Activated B cell treated with CpG ODN at 0.5 μM for 24 hours (primary cell): ENCODE measurements at regions not wholly inside any gene's neighbourhood (a gene's known extent, or its start where the extent isn't known, plus 50 kb on each side); places are given as distances from the start of the nearest gene placed in this dataset.
"Not testable (repeated sequence)": the region's sequence is repeated elsewhere in the genome, so short reads cannot be mapped to it uniquely, and the experiment has no call there.

Experiments used
- ATAC-seq: fragments of 200-7000 bp; cut with Tn5 transposase; one replicate; pipeline ENCODE4 v1.10.0; 2021; ENCODE audit warnings: low read depth, mild to moderate bottlenecking, moderate library complexity
- CTCF ChIA-PET: fragments of 350-600 bp; sonication (Branson Sonifier 250); formaldehyde crosslinking; loops from one replicate; lab custom pipeline; 2021; ENCODE audit warnings: antibody characterized with exemption; lab: Charles Lee
- POLR2A ChIA-PET: fragments of 350-600 bp; sonication (Branson Sonifier 250); formaldehyde crosslinking; loops from one replicate; lab custom pipeline; 2021; ENCODE audit warnings: antibody characterized with exemption; lab: Charles Lee
- DNase-seq: peaks from one replicate; pipeline ENCODE4 v3.0.0; 2022
- H3K27ac Mint-ChIP-seq: one replicate; pipeline ENCODE4 v1.8.0; 2020; ENCODE audit warnings: mixed read lengths
- H3K27me3 Mint-ChIP-seq: one replicate; pipeline ENCODE4 v1.8.0; 2021; ENCODE audit warnings: mixed read lengths
- H3K36me3 Mint-ChIP-seq: one replicate; pipeline ENCODE4 v1.8.0; 2021; ENCODE audit warnings: low read depth, mixed read lengths
- H3K4me1 Mint-ChIP-seq: one replicate; pipeline ENCODE4 v1.8.0; 2021; ENCODE audit warnings: mixed read lengths
- H3K4me3 Mint-ChIP-seq: one replicate; pipeline ENCODE4 v1.8.0; 2020; ENCODE audit warnings: mild to moderate bottlenecking, mixed read lengths
- H3K9me3 Mint-ChIP-seq: one replicate; pipeline ENCODE4 v1.8.0; 2020; ENCODE audit warnings: mixed read lengths
- CTCF ChIP-seq: fragments of 200-600 bp; IDR thresholded peaks from one replicate; pipeline ENCODE4 v1.8.0; 2022; ENCODE audit warnings: antibody characterized with exemption, mild to moderate bottlenecking
- intact Hi-C: fragments of 100-400 bp; cut with micrococcal nuclease; formaldehyde crosslinking; loops from one replicate; pipeline ENCODE4 v1.15.1; 2024

GRCh38 chr14:35211067-35211466 is 81.1 kb upstream of the PSMA6 start:
- intact Hi-C loops = no loop called here
- ATAC-seq (no peak), DNase-seq (no peak)
- H3K27me3 Mint-ChIP-seq = no peaks in the 10 kb centered on the region
- no peak for TF ChIP-seq CTCF
- H3K9me3 Mint-ChIP-seq = no peaks in the 10 kb centered on the region
- no peak overlapping the region for H3K27ac Mint-ChIP-seq
- CTCF ChIA-PET = no interaction called here
- H3K4me3 Mint-ChIP-seq = no peak overlapping the region
- peaks cover 8% of the 10 kb centered on the region for H3K36me3 Mint-ChIP-seq
- H3K4me1 Mint-ChIP-seq = no peaks in the 10 kb centered on the region
- POLR2A ChIA-PET = no interaction called here

GRCh38 chr14:35212471-35213142 is 79.6 kb upstream of the PSMA6 start:
- H3K36me3 Mint-ChIP-seq = peaks cover 4% of the 10 kb centered on the region
- ATAC-seq (no peak), DNase-seq (no peak)
- no peaks in the 10 kb centered on the region for H3K9me3 Mint-ChIP-seq
- no peak overlapping the region for H3K27ac Mint-ChIP-seq
- no peak for TF ChIP-seq CTCF
- H3K27me3 Mint-ChIP-seq = no peaks in the 10 kb centered on the region
- intact Hi-C loops = no loop called here
- ChIA-PET POLR2A (no interaction called here), CTCF (interaction anchor here (2.3 kb wide), 1 partner anchor 201 kb away, joined by 7 read pairs; no protein-coding TSS in a partner anchor)
- H3K4me1 Mint-ChIP-seq = no peaks in the 10 kb centered on the region
- H3K4me3 Mint-ChIP-seq = no peak overlapping the region

- no peak overlapping the region for H3K4me3 Mint-ChIP-seq
- intact Hi-C loops = no loop called here
- ChIA-PET CTCF (interaction anchor here (2.3 kb wide), 1 partner anchor 200 kb away, joined by 7 read pairs; no protein-coding TSS in a partner anchor), POLR2A (no interaction called here)
- H3K4me1 Mint-ChIP-seq = no peaks in the 10 kb centered on the region
- H3K36me3 Mint-ChIP-seq = peaks cover 4% of the 10 kb centered on the region
- DNase-seq (no peak), ATAC-seq (no peak)
- no peak overlapping the region for H3K27ac Mint-ChIP-seq
- no peak for TF ChIP-seq CTCF
- H3K9me3 Mint-ChIP-seq = no peaks in the 10 kb centered on the region
- no peaks in the 10 kb centered on the region for H3K27me3 Mint-ChIP-seq
These were observed 78.9 kb upstream of the PSMA6 start for GRCh38 chr14:35213143-35213788.

- Mint-ChIP-seq H3K27me3 (no peaks in the 10 kb centered on the region), H3K9me3 (no peaks in the 10 kb centered on the region), H3K27ac (no peak overlapping the region), H3K36me3 (peaks cover 5% of the 10 kb centered on the region), H3K4me3 (no peak overlapping the region), H3K4me1 (no peaks in the 10 kb centered on the region)
- CTCF ChIA-PET = interaction anchor here (2.3 kb wide), 1 partner anchor 199 kb away, joined by 7 read pairs; no protein-coding TSS in a partner anchor
- POLR2A ChIA-PET = no interaction called here
- ATAC-seq = no peak
- no peak for TF ChIP-seq CTCF
- intact Hi-C loops = no loop called here
- DNase-seq = no peak
These were observed 78.3 kb upstream of the PSMA6 start for GRCh38 chr14:35213869-35214387.

GRCh38 chr14:35214402-35214801 is 77.8 kb upstream of the PSMA6 start:
- H3K4me3 Mint-ChIP-seq, H3K9me3 Mint-ChIP-seq, H3K4me1 Mint-ChIP-seq, ATAC-seq, intact Hi-C loops, H3K27ac Mint-ChIP-seq, DNase-seq, H3K36me3 Mint-ChIP-seq, H3K27me3 Mint-ChIP-seq: not testable (repeated sequence)
- CTCF ChIA-PET = interaction anchor here (1.0 to 2.2 kb wide), 9 partner anchors 16 to 208 kb away, joined by 3 to 18 read pairs (median 8); partner anchors contain the start of gene NFKBIA
- POLR2A ChIA-PET = interaction anchor here (1.7 kb wide), 1 partner anchor 190 kb away, joined by 20 read pairs; the partner anchor contains the start of gene NFKBIA
